Kidney (tissue), 13 donors: ENCODE measurements at regions not wholly inside any gene's neighbourhood (a gene's known extent, or its start where the extent isn't known, plus 50 kb on each side); places are given as distances from the start of the nearest gene placed in this dataset.

ENCODE experiments used
- DNase-seq, 5 donors: peaks; one replicate each; pipeline ENCODE4 v3.0.0-alpha.2; 2013 to 2020
- FAIRE-seq: peaks from 2 replicates; lab custom pipeline; 2012; peaks lifted over from hg19 to GRCh38; lab: Jason Lieb, UNC
- H3K27ac ChIP-seq, 2 donors: one replicate each; pipeline ENCODE4 v1.7.0; 2013; ENCODE audit warnings: low read depth in 2 of 2, low read length in 2 of 2, inconsistent platforms in 1 of 2
- H3K27me3 ChIP-seq: one replicate; pipeline ENCODE4 v1.7.1; 2013; ENCODE audit warnings: low read length, inconsistent platforms; ENCODE audit not compliant: control insufficient read depth, insufficient read depth
- H3K36me3 ChIP-seq, 3 donors: one replicate each; pipeline versions ENCODE4 v1.7.0 to v1.7.1; 2013; ENCODE audit warnings: low read length in 3 of 3, control low read depth in 1 of 3, inconsistent platforms in 1 of 3; ENCODE audit not compliant: insufficient read depth in 3 of 3, control insufficient read depth in 2 of 3
- H3K4me1 ChIP-seq, 3 donors: one replicate each; pipeline versions ENCODE4 v1.7.0 to v1.7.1; 2013; ENCODE audit warnings: low read length in 3 of 3, inconsistent platforms in 1 of 3, low read depth in 1 of 3; ENCODE audit not compliant: control insufficient read depth in 2 of 3, insufficient read depth in 2 of 3
- H3K4me3 ChIP-seq, 3 donors: one replicate each; pipeline versions ENCODE4 v1.7.0 to v1.8.1; 2013; ENCODE audit warnings: low read length in 3 of 3, control low read depth in 1 of 3, inconsistent platforms in 1 of 3
- H3K9ac ChIP-seq, 3 donors: one replicate each; pipeline versions ENCODE4 v1.7.0 to v1.7.1; 2013; ENCODE audit warnings: low read length in 3 of 3, control low read depth in 1 of 3, inconsistent platforms in 1 of 3
- H3K9me3 ChIP-seq, 3 donors: one replicate each; pipeline versions ENCODE4 v1.7.0 to v1.7.1; 2013; ENCODE audit warnings: low read length in 3 of 3, control low read depth in 1 of 3, inconsistent platforms in 1 of 3; ENCODE audit not compliant: control insufficient read depth in 2 of 3, insufficient read depth in 1 of 3
- CTCF ChIP-seq: IDR thresholded peaks from 3 replicates; pipeline ENCODE4 v1.5.1; 2012; ENCODE audit warnings: mild to moderate bottlenecking, moderate library complexity, borderline replicate concordance; ENCODE audit not compliant: insufficient read depth; ENCODE audit errors: extremely low read depth
- intact Hi-C: fragments of 100-400 bp; cut with DNase I; formaldehyde crosslinking; loops from one replicate; pipeline ENCODE4 v1.11.1; 2022
- donor health status: control.
- donor health status: control.
- donor health status: control.
- donor health status: control.
- donor health status: control.
- donor health status: DM: yes; HTN: yes; CAD: no.
- donor health status: Normal renal cell carcinoma (clear cell type).

GRCh38 chr2:238524426-238524983 is 97.8 kb downstream of the ASB1 start:
- Histone ChIP-seq H3K36me3 (peaks cover 0 to 2% (median 0%) of the 10 kb centered on the region in 3 donors), H3K27me3 (no peaks in the 10 kb centered on the region), H3K27ac (no peak overlapping the region), H3K9ac (no peak overlapping the region), H3K4me3 (no peak overlapping the region), H3K9me3 (peaks cover 0 to 7% (median 0%) of the 10 kb centered on the region in 3 donors), H3K4me1 (no peaks in the 10 kb centered on the region)
- FAIRE-seq (no peak), DNase-seq (peak in 1 of 5 donors; percentile 32)
- no peak for TF ChIP-seq CTCF
- intact Hi-C loops, result no loop called here

GRCh38 chr2:238525990-238526389 is 99.3 kb downstream of the ASB1 start:
- DNase-seq, result no peak
- Histone ChIP-seq H3K9ac (no peak overlapping the region), H3K4me1 (no peaks in the 10 kb centered on the region), H3K27me3 (no peaks in the 10 kb centered on the region), H3K36me3 (peaks cover 0 to 2% (median 0%) of the 10 kb centered on the region in 3 donors), H3K9me3 (peaks cover 0 to 7% (median 1%) of the 10 kb centered on the region in 3 donors), H3K27ac (no peak overlapping the region), H3K4me3 (no peak overlapping the region)
- no peak for TF ChIP-seq CTCF
- intact Hi-C loops, result no loop called here
- FAIRE-seq, result no peak

- Histone ChIP-seq H3K36me3 (no peaks in the 10 kb centered on the region), H3K4me3 (no peak overlapping the region), H3K27ac (no peak overlapping the region), H3K9me3 (peaks cover 0 to 17% (median 0%) of the 10 kb centered on the region in 3 donors), H3K9ac (no peak overlapping the region), H3K27me3 (no peaks in the 10 kb centered on the region), H3K4me1 (no peaks in the 10 kb centered on the region)
- no peak for FAIRE-seq
- intact Hi-C loops, result no loop called here
- DNase-seq, result peak in 1 of 5 donors; percentile 7
- TF ChIP-seq CTCF, result no peak
Measured at GRCh38 chr2:238527565-238527964, 100.8 kb downstream of the ASB1 start.
